ENCODE measurements at regions not wholly inside any gene's neighbourhood (a gene's known extent, or its start where the extent isn't known, plus 50 kb on each side); places are given as distances from the start of the nearest gene placed in this dataset.
A peak's percentile ranks its signal among the peaks of the same experiment; 100 is the strongest.

GRCh38 chr5:27639005-27639612 is 600.7 kb upstream of the CDH9 start:
- no peak for FAIRE-seq

- no peak for FAIRE-seq
Observed at GRCh38 chr5:27619982-27620381, 581.6 kb upstream of the CDH9 start.

DNA sequence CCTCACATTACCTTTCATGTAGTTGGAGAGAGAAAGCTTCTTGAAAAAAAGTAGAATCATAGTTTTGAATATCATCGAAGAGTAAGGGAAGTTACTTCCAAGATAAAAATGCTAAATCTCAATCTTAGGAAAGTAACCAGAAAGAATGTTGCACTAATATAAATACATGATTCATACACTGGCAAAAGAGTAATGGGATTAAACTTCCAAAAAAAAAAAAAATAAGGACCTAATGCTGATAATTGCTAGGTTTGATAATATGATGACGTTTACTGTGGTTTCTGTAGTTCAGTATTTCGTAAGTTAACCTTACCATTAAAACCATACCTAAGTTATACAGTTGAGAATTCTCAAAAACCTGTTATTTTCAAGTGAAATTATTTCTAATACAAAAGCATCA is 573.8 kb upstream of the CDH9 start:
- FAIRE-seq, result no peak

DNA sequence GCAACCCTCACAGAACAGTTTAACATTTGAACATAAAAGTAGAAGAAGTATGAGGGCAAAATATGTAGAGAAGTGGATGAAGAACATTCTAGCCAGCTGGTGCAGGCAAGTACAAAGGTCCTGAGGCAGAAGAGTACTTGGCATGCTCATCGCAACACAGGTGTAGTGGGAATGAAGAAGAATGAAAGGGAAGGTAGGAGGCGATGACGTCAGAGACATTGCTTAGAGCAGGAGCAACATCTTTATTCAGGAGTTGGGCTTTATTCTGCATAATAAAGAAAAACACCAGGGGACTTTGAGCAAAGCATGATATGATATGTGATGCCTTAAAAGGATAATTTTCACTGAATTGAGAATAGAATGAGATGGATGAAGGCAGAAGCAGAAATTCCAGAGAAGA is 570.6 kb upstream of the CDH9 start:
- FAIRE-seq, result no peak

GRCh38 chr5:27598576-27598975 is 560.2 kb upstream of the CDH9 start:
- FAIRE-seq, result no peak

- no peak for FAIRE-seq
Observed at GRCh38 chr5:27594141-27594540, 555.8 kb upstream of the CDH9 start.

- no peak for FAIRE-seq
Observed at GRCh38 chr5:27592231-27592630, 553.8 kb upstream of the CDH9 start.

DNA sequence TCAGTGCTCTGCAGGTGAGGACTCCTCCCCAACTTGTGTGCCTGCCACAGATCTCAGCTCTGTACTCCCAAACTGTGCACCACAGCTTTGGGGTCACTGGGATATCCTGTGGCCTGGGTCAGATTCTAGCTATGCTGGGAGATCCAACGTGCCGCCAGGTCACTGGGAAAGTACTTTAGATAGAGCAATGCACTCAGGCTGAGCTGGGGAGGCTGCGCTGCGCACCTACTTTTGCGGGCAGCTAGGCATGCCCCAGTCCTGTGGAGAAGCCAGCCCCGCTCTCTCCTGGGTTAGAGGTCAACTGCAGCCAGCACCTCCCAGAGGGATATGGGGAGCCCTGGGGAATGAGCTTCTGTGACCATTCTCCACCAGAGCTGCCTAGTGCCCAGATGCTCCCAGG is 552.1 kb upstream of the CDH9 start:
- FAIRE-seq, result no peak

DNA sequence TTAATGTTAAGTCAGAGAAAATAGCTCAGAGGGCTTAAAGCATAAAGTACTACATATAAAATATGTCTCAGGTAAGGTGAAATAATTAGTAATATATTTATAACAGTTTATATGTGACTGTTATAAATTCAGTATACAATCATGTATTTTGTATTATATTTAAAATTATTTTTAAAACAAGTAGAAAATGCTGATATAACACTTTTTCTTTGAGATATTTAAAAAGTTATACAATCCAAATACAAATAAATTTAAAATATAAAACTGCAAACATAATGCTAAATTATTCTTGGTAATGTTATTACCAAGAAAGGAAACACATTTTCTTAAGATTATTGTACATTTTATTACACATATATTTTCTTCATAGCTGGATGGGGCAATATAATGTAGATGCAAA is 539.9 kb upstream of the CDH9 start:
- FAIRE-seq, result peak; percentile 87

- no peak for FAIRE-seq
Observed at GRCh38 chr5:27571681-27572080, 533.3 kb upstream of the CDH9 start.

DNA sequence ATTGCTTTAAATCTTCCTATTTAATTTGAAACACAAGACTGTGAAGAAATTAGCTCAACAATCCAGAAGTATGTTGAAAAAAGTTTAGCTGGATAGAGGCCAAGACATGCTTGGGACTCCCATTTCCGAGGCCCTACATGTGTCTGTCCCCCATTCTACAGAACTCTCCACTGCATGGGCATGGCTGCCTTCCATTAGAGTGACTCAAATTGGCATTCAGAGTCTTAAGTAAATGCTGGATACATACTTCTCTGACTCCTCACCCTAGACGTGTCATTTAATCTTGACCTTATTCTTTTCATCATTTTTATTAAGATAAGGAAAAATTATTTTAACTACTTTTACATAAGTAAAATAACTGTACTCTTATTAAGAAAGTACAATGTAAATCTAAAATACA is 530.4 kb upstream of the CDH9 start:
- FAIRE-seq, result no peak

DNA sequence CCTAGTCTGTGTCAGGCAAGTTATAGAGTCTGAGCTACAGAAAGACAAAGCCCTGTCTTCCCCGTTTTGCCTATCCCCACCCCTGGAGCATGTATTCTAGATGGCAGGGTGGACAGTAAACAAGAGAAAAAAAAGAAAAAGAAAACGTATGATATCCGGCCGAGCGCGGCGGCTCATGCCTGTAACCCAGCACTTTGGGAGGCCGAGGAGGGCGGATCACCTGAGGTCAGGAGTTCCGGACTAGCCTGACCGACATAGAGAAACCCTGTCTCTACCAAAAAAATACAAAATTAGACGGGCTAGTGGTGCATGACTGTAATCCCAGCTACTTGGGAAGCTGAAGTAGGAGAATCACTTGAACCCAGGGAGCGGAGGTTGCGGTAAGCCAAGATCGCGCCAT is 523.0 kb upstream of the CDH9 start:
- no peak for FAIRE-seq

- no peak for FAIRE-seq
Observed at GRCh38 chr5:27548484-27548883, 510.1 kb upstream of the CDH9 start.

- FAIRE-seq, result no peak
Observed at GRCh38 chr5:27535031-27535557, 496.7 kb upstream of the CDH9 start.

- FAIRE-seq, result no peak
Observed at GRCh38 chr5:27532305-27532704, 493.9 kb upstream of the CDH9 start.

GRCh38 chr5:27524515-27524914 is 486.1 kb upstream of the CDH9 start:
- FAIRE-seq, result peak; percentile 78

GRCh38 chr5:27523629-27524028 is 485.2 kb upstream of the CDH9 start:
- FAIRE-seq, result no peak

GRCh38 chr5:27516437-27516836 is 478.1 kb upstream of the CDH9 start:
- no peak for FAIRE-seq

GRCh38 chr5:27511061-27511460 is 472.7 kb upstream of the CDH9 start:
- no peak for FAIRE-seq

DNA sequence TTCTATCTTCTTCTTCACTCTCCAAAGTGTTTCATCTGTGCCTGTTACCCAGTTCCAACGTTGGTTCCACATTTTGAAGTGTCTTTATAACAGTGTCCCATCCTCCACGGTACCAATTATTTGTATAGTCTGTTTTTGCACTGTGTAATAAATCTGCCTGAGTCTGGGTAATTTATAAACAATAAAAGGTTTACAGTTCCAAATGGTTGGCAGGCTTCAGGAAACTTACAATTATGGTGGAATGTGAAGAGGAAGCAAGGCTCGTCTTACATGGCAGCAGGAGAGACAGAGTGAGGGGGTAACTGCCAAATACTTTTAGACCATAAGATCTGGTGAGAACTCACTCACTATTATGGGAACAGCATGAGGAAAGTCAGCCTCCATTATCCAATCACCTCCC is 465.4 kb upstream of the CDH9 start:
- no peak for FAIRE-seq

- FAIRE-seq, result no peak
Observed at GRCh38 chr5:27502236-27502635, 463.9 kb upstream of the CDH9 start.

- no peak for FAIRE-seq
Observed at GRCh38 chr5:27497491-27497890, 459.1 kb upstream of the CDH9 start.

DNA sequence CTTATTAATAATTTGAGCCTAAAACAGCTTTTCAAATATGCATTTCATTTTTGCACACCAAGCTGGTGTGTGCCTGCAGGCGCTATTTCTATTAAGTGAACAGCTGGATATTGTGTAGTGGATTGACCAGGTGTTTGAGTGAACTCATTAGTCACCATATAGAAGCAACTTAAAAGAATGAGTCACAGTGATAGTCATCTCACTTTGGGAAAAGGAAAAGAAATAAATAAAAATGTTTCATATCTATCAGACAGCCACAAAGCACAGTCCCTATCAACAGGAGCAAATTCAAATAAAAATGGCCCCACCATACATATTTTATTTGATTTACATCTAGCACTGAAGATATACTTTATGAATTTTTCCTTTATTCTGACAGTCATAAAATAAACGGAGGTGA is 456.5 kb upstream of the CDH9 start:
- FAIRE-seq, result no peak

- no peak for FAIRE-seq
Observed at GRCh38 chr5:27491746-27492439, 453.5 kb upstream of the CDH9 start.

DNA sequence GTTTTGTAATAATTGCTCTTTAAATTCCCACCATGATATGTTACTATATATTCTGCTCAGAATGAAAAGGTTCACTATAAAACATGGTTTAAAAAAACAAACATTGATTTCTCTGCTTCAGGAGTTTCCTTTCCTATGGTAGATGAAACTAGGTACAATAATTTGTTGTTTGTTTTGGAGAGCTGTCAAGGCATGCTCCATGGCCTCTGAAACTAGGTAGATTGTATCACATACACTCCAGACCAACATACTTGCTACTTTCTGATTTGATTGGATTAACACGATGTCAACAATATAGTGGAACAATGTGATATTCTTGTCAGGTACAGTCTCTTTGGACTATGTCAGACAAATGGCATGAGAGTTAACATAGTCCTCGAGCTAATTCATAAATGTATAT is 452.7 kb upstream of the CDH9 start:
- FAIRE-seq, result peak; percentile 13

All from G401.6 (cell line).